ENCODE measurements at regions not wholly inside any gene's neighbourhood (a gene's known extent, or its start where the extent isn't known, plus 50 kb on each side); places are given as distances from the start of the nearest gene placed in this dataset.

GRCh38 chr7:12779947-12780346, 92.5 kb downstream of the ARL4A start:
- DNase-seq (ENCODE audit: insufficient read length, low spot score), result no peak

GRCh38 chr7:12783421-12784095, 96.1 kb downstream of the ARL4A start:
- no peak for DNase-seq (ENCODE audit: insufficient read length, low spot score)
- no peak for FAIRE-seq

More at GRCh38 chr7:12779947-12780346, 92.5 kb downstream of the ARL4A start:
- no peak for FAIRE-seq

- FAIRE-seq (no peak), DNase-seq (ENCODE audit: insufficient read length, low spot score) (no peak)
Observed at GRCh38 chr7:12785473-12785872, 98.0 kb downstream of the ARL4A start.

- no peak for FAIRE-seq
- no peak for DNase-seq (ENCODE audit: insufficient read length, low spot score)
Observed at GRCh38 chr7:12786494-12786893, 99.1 kb downstream of the ARL4A start.

- DNase-seq (ENCODE audit: insufficient read length, low spot score) (no peak), FAIRE-seq (no peak)
Observed at GRCh38 chr7:12788171-12788570, 100.7 kb downstream of the ARL4A start.

GRCh38 chr7:12788591-12788990, 101.2 kb downstream of the ARL4A start:
- FAIRE-seq (no peak), DNase-seq (ENCODE audit: insufficient read length, low spot score) (no peak)

- no peak for FAIRE-seq
Observed at GRCh38 chr7:12794722-12795302, 107.4 kb downstream of the ARL4A start.

GRCh38 chr7:12796397-12797127, 109.1 kb downstream of the ARL4A start:
- no peak for FAIRE-seq
- DNase-seq (ENCODE audit: insufficient read length, low spot score), result no peak

More at GRCh38 chr7:12794722-12795302, 107.4 kb downstream of the ARL4A start:
- DNase-seq (ENCODE audit: insufficient read length, low spot score), result no peak

GRCh38 chr7:12800486-12800885, 113.1 kb downstream of the ARL4A start:
- FAIRE-seq, result no peak

GRCh38 chr7:12801107-12801506, 113.7 kb downstream of the ARL4A start:
- FAIRE-seq (no peak), DNase-seq (ENCODE audit: insufficient read length, low spot score) (no peak)

More at GRCh38 chr7:12800486-12800885, 113.1 kb downstream of the ARL4A start:
- no peak for DNase-seq (ENCODE audit: insufficient read length, low spot score)

- FAIRE-seq (no peak), DNase-seq (ENCODE audit: insufficient read length, low spot score) (no peak)
Observed at GRCh38 chr7:12802070-12802469, 114.6 kb downstream of the ARL4A start.

- FAIRE-seq (no peak), DNase-seq (ENCODE audit: insufficient read length, low spot score) (no peak)
Observed at GRCh38 chr7:12803542-12803941, 116.1 kb downstream of the ARL4A start.

- DNase-seq (ENCODE audit: insufficient read length, low spot score), result no peak
- FAIRE-seq, result no peak
Observed at GRCh38 chr7:12805518-12805928, 118.1 kb downstream of the ARL4A start.

- no peak for DNase-seq (ENCODE audit: insufficient read length, low spot score)
- no peak for FAIRE-seq
Observed at GRCh38 chr7:12805957-12806356, 118.5 kb downstream of the ARL4A start.

- FAIRE-seq (no peak), DNase-seq (ENCODE audit: insufficient read length, low spot score) (no peak)
Observed at GRCh38 chr7:12809476-12809875, 122.0 kb downstream of the ARL4A start.

GRCh38 chr7:12812111-12812510, 124.7 kb downstream of the ARL4A start:
- FAIRE-seq, result no peak
- DNase-seq (ENCODE audit: insufficient read length, low spot score), result no peak

- FAIRE-seq, result no peak
Observed at GRCh38 chr7:12814107-12814506, 126.7 kb downstream of the ARL4A start.

GRCh38 chr7:12814828-12815227, 127.4 kb downstream of the ARL4A start:
- DNase-seq (ENCODE audit: insufficient read length, low spot score) (no peak), FAIRE-seq (no peak)

More at GRCh38 chr7:12814107-12814506, 126.7 kb downstream of the ARL4A start:
- DNase-seq (ENCODE audit: insufficient read length, low spot score), result no peak

GRCh38 chr7:12815426-12815825, 128.0 kb downstream of the ARL4A start:
- FAIRE-seq (no peak), DNase-seq (ENCODE audit: insufficient read length, low spot score) (no peak)

- DNase-seq (ENCODE audit: insufficient read length, low spot score) (no peak), FAIRE-seq (no peak)
Observed at GRCh38 chr7:12815871-12816270, 128.4 kb downstream of the ARL4A start.

- no peak for DNase-seq (ENCODE audit: insufficient read length, low spot score)
- no peak for FAIRE-seq
Observed at GRCh38 chr7:12820777-12821176, 133.3 kb downstream of the ARL4A start.

- no peak for FAIRE-seq
Observed at GRCh38 chr7:12821746-12822145, 134.3 kb downstream of the ARL4A start.

More at GRCh38 chr7:12821746-12822145, 134.3 kb downstream of the ARL4A start:
- DNase-seq (ENCODE audit: insufficient read length, low spot score), result no peak
